C4-2B (cell line): ENCODE measurements at regions not wholly inside any gene's neighbourhood (a gene's known extent, or its start where the extent isn't known, plus 50 kb on each side); places are given as distances from the start of the nearest gene placed in this dataset.

Experiments
- CTCF ChIP-seq: fragments of 450-650 bp; conservative IDR thresholded peaks from 2 replicates; pipeline ENCODE4 v1.5.1; 2017; ENCODE audit warnings: mild to moderate bottlenecking
- ZFX ChIP-seq: fragments of 450-650 bp; IDR thresholded peaks from 2 replicates; pipeline ENCODE4 v1.6.1; 2017

- TF ChIP-seq CTCF (no peak), ZFX (no peak)
These were observed 227.3 kb downstream of the NMUR2 start for GRCh38 chr5:152177626-152178349.
